Gastroesophageal sphincter (tissue), 4 donors: ENCODE measurements at regions not wholly inside any gene's neighbourhood (a gene's known extent, or its start where the extent isn't known, plus 50 kb on each side); places are given as distances from the start of the nearest gene placed in this dataset.

Experiments used
- ATAC-seq: fragments of 150-250 bp; one replicate; pipeline ENCODE4 v1.9.1; 2016; ENCODE audit warnings: mild to moderate bottlenecking, moderate library complexity
- H3K27ac ChIP-seq, 4 donors: fragments of 200-600 bp; sonication (generic) in 3 of 4; 1 replicate in 3 of 4; 2 replicates in 1 of 4; pipeline ENCODE4 v1.5.1; 2016 to 2019
- H3K27me3 ChIP-seq: fragments of 200-600 bp; sonication (generic); one replicate; pipeline ENCODE4 v1.5.1; 2019
- H3K36me3 ChIP-seq, 2 donors: fragments of 200-600 bp; sonication (generic); one replicate each; pipeline ENCODE4 v1.5.1; 2019; ENCODE audit warnings: control low read depth in 1 of 2
- H3K4me1 ChIP-seq, 3 donors: fragments of 200-600 bp; sonication (generic); 1 replicate in 2 of 3; 2 replicates in 1 of 3; pipeline ENCODE4 v1.5.1; 2016 to 2019; ENCODE audit warnings: control low read depth in 2 of 3
- H3K4me3 ChIP-seq, 2 donors: fragments of 200-600 bp; sonication (generic); one replicate each; pipeline ENCODE4 v1.5.1; 2019; ENCODE audit warnings: mild to moderate bottlenecking in 1 of 2, moderate library complexity in 1 of 2
- H3K9me3 ChIP-seq, 3 donors: fragments of 200-600 bp; sonication (generic); one replicate each; pipeline ENCODE4 v1.5.1; 2017 to 2019; ENCODE audit warnings: control low read depth in 2 of 3
- CTCF ChIP-seq, 4 experiments: fragments of 200-600 bp in 2 of 4; fragments of 450-650 bp in 2 of 4; sonication (generic) in 1 of 4; IDR thresholded peaks; one replicate each; pipeline ENCODE4 v1.5.1; 2017 to 2019; ENCODE audit warnings: antibody characterized with exemption in 4 of 4, mild to moderate bottlenecking in 2 of 4, moderate library complexity in 2 of 4
- EP300 ChIP-seq: sonication (generic); formaldehyde crosslinking; IDR thresholded peaks from one replicate; pipeline ENCODE4 v1.6.1; 2017; ENCODE audit warnings: antibody characterized with exemption, mild to moderate bottlenecking
- POLR2A ChIP-seq, 2 donors: fragments of 450-650 bp; IDR thresholded peaks; one replicate each; pipeline ENCODE4 v1.6.1; 2017; ENCODE audit warnings: antibody characterized with exemption in 2 of 2, mild to moderate bottlenecking in 2 of 2, moderate library complexity in 1 of 2
- POLR2AphosphoS5 ChIP-seq: sonication (generic); formaldehyde crosslinking; IDR thresholded peaks from one replicate; pipeline ENCODE4 v1.6.1; 2017; ENCODE audit warnings: antibody characterized with exemption
- WGBS, 2 donors: methylation state at CpG; one replicate each; pipeline ENCODE4 v1.1.5; 2018; ENCODE audit warnings: low coverage in 1 of 2; 5-methylcytosine and 5-hydroxymethylcytosine counted together

- 69 to 88% methylated on average over 3 of the region's 3 CpGs for WGBS, 2 donors
- H3K4me3 ChIP-seq = no peak overlapping the region
- TF ChIP-seq POLR2A (IDR thresholded peaks at IDR 0.05) (no peak), CTCF (IDR thresholded peaks at IDR 0.05) (no peak), EP300 (no peak), POLR2AphosphoS5 (no peak)
- H3K4me1 ChIP-seq = no peaks in the 10 kb centered on the region
- H3K36me3 ChIP-seq = no peaks in the 10 kb centered on the region
- peaks cover 0 to 27% (median 0%) of the 10 kb centered on the region in 3 donors for H3K9me3 ChIP-seq
- no peak for ATAC-seq
- no peaks in the 10 kb centered on the region for H3K27me3 ChIP-seq
- no peak overlapping the region for H3K27ac ChIP-seq
These were observed 182.8 kb downstream of the PIK3C3 start for GRCh38 chr18:42137693-42138375.

- no peaks in the 10 kb centered on the region for H3K4me1 ChIP-seq
- TF ChIP-seq EP300 (no peak), POLR2AphosphoS5 (no peak), CTCF (IDR thresholded peaks at IDR 0.05) (no peak), POLR2A (IDR thresholded peaks at IDR 0.05) (no peak)
- WGBS, 2 donors = 83% methylated on average over 1 of the region's 1 CpG; no CpG with 5 or more reads in 1 of the 2 donors
These were observed 186.4 kb downstream of the PIK3C3 start for GRCh38 chr18:42141439-42141838.

GRCh38 chr18:42155024-42155423 is 200.0 kb downstream of the PIK3C3 start:
- peaks cover 0 to 7% (median 0%) of the 10 kb centered on the region in 3 donors for H3K4me1 ChIP-seq
- no peaks in the 10 kb centered on the region for H3K9me3 ChIP-seq
- H3K27ac ChIP-seq = no peak overlapping the region
- TF ChIP-seq CTCF (IDR thresholded peaks at IDR 0.05) (no peak), EP300 (no peak), POLR2AphosphoS5 (no peak), POLR2A (IDR thresholded peaks at IDR 0.05) (no peak)
- no peak for ATAC-seq
- no peaks in the 10 kb centered on the region for H3K27me3 ChIP-seq
- no peaks in the 10 kb centered on the region for H3K36me3 ChIP-seq
- H3K4me3 ChIP-seq = no peak overlapping the region

More at GRCh38 chr18:42141439-42141838, 186.4 kb downstream of the PIK3C3 start:
- Histone ChIP-seq H3K27me3 (no peaks in the 10 kb centered on the region), H3K4me3 (no peak overlapping the region), H3K36me3 (no peaks in the 10 kb centered on the region), H3K27ac (no peak overlapping the region), H3K9me3 (peaks cover 0 to 34% (median 0%) of the 10 kb centered on the region in 3 donors)
- no peak for ATAC-seq

- Histone ChIP-seq H3K27ac (no peak overlapping the region), H3K4me1 (peaks cover 0 to 7% (median 0%) of the 10 kb centered on the region in 3 donors), H3K36me3 (no peaks in the 10 kb centered on the region), H3K27me3 (no peaks in the 10 kb centered on the region), H3K4me3 (no peak overlapping the region), H3K9me3 (no peaks in the 10 kb centered on the region)
- no peak for TF ChIP-seq POLR2AphosphoS5
- no peak for TF ChIP-seq POLR2A (IDR thresholded peaks at IDR 0.05)
- TF ChIP-seq EP300 = no peak
- no peak for TF ChIP-seq CTCF (IDR thresholded peaks at IDR 0.05)
- no peak for ATAC-seq
These were observed 201.2 kb downstream of the PIK3C3 start for GRCh38 chr18:42156281-42156680.

GRCh38 chr18:42157420-42157819 is 202.4 kb downstream of the PIK3C3 start:
- Histone ChIP-seq H3K9me3 (no peaks in the 10 kb centered on the region), H3K27ac (no peak overlapping the region), H3K27me3 (no peaks in the 10 kb centered on the region), H3K4me1 (peaks cover 0 to 7% (median 0%) of the 10 kb centered on the region in 3 donors), H3K36me3 (no peaks in the 10 kb centered on the region), H3K4me3 (no peak overlapping the region)
- no peak for TF ChIP-seq POLR2AphosphoS5
- WGBS, 2 donors = no CpG with 5 or more reads among the region's 1 CpG
- ATAC-seq = no peak
